ENCODE measurements at regions not wholly inside any gene's neighbourhood (a gene's known extent, or its start where the extent isn't known, plus 50 kb on each side); places are given as distances from the start of the nearest gene placed in this dataset.

DNA sequence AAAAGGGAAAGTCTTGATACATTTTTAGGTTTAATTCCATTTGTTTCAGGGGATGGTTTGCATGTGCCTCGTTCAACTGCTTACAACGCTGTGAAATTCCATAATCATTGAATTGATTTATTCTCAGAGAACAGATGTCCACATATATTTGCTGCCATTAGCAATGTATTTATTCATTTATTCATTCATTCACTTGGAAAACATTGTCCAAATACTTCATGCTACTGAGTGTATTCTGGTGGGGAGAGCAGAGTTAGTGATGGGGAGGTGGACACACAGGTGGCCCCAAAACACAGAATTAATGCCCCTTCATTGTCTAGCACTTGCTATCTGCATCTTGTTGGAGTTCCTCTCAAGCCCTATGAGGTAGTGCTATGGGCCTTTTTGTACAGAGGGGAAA, 141.2 kb upstream of the PARP11 start:
- DNase-seq: no peak

DNA sequence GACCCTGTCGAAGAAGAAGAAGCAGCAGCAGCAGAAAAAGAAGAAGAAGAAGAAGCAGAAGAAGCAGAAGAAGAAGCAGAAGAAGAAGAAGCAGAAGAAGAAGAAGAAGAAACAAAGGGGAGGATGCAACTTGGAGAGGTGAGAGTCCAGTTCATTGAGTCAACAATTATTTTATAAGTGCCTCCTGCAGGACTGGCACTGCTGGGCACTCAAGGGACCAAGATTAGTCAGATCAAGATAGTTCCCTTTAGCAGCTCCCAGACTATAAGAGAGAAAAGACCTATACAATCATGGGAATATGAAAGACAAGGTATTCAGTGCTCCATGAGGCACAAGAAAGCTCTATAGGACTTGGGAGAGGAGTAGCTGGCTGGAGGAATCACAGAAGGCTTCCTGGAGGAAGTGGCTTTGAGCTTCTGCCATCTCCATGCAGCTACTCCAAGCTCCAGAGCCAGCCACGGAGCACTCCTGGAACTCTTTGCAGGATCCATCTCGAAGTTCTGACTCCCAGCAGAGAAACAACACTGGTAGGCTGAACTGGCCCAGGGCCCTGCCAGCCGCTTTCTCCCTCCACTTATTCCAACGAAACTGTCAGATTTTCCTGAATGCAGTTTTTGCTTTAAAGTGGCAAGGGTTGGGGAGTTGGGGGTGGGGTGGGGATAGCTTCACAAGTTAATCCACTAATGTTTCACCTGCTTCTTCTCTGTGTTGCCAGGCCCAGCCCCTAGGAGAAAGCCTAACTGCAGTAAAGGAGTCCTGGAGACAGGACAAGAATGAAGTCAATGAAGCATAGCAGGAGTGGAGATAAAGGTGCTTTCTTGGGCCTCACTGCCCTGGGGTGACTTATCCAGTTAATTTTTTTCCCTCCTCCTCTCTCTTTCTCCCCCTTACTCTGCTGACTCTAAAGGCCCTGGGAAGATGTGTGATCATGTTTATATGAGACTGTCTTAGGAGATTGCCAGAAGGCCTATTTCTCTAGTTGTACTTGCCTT, 140.1 kb upstream of the PARP11 start:
- no peak for DNase-seq

DNA sequence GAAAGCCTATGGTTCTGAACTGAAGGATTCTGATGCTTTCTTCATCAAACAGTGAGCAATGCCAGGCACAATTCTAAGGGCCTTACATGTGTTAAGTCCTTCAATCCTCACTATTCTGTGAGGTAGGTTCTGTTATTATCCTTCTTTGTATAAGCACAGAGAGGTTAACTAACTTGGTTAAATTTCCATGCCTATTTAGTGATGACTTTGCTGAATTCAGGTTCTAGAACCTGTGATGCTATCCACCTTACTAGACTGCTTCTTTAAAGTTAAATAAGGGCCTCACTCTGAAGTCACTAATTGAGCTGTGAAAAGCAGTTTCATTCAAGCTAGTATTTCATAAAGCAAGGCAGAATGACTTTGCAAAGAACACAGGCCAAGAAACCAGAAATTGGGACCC, 138.9 kb upstream of the PARP11 start:
- DNase-seq: no peak

DNA sequence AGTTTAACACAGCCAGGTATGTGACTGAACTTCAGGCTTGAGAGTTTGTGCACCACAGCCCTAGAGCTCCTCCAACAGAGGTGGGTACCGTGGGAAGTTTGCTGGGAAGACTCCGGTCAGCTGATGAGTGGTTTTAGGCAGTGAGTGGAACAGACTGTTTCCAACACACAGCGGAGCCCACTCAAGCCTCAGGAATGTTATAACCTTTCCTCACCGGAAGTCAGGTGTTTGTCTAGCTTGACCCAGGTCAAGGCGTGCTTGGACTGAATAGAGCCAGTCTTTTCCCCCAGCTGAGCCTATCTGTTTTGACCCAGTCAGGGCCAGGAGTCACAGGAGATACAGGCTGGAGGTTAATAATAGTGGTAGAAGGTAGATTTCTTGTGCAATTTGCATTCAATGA, 138.4 kb upstream of the PARP11 start:
- DNase-seq: no peak

DNA sequence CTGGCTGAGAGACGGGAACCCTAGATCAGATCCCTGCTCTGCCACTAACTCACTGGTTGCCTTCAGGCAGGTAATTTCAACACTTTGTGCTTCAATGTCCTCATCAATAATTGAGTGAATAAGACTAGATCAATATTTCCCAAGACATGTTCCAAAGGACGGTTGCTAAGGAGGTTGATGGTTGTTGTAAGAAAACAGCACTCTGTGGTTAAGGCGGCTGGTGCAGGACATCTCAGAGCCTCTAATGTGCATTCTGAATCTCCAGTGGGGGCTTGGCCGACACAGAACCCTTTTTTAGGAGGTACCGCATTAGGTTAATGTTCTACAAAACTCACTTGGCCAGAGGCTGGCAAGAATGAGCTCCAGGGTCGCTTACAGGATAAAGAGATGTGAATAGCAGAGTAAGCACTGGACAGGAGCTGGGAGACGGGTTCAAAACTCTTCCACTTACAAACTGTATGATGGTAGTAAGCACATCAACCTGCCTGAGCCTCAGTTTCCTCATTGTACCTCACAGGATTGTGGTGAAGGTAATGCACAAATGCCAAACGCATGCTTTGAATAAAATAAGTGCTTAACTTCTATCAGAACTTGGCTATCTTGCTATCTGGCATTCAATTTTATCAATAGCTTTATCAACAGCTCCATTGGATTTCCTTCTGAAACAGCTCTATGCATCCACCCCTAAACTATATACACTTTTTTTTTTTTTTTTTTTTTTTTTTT, 136.9 kb upstream of the PARP11 start:
- DNase-seq: no peak

DNA sequence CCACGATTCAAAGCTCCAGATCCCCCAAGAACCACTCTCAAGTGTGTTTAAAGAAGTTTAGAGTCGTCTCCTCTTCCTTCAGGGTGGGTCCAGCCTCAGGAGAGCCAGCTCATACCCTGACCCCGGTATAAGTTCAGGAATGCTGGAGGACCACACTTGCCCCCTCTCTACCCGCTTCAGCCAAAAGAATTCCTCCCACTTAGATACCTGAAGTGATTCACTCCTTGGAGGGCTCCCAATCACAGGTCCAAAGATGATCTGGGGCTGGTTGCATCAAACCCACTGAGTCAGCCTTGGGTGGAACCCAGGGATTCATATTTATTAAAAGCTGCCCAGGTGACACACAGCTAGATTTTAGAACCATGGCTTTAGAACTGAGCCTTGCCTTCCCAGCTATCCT, 133.5 kb upstream of the PARP11 start:
- DNase-seq: no peak

DNA sequence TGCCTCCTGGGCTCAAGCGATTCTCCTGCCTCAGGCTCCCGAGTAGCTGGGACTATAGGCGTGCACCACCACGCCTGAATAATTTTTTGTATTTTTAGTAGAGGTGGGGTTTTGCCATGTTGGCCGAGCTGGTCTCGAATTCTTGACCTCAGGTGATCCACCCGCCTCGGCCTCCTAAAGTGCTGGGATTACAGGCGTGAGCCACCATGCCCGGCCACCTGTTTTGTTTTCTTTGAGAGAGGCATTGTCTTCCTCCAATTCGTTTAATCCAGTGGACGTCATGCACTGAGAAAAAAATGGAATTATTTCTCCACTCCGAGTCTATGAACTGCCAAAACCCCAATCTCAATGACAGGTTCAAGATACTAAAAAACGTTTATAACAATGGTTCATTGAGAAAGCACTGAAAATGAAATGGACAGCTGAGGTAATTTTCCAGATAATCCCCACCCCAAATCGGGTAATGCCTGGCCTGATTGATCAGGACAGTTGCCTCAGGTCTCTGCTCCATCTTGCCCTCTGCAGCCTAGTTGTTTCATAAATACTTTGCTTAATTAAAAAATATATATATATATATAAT, 132.7 kb upstream of the PARP11 start:
- no peak for DNase-seq

DNA sequence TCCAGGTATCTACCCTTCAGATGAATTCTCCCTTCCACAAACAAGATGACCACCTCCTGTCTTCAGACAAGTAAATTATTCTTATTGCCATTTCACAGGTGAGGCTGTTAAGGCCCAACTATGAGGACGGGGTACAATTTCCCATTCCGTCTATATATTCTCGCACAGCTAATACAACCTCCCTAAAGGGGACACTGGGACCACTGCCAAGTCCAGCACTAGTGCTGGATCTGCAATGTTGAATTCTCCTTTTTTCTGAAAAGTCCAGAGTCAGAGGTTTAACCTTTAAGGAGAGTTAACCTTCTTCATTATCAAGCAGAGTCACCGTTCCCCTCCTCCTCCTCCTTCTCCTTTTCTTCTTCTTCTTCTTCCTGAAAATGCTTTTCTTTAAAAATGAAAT, 130.4 kb upstream of the PARP11 start:
- no peak for DNase-seq

DNA sequence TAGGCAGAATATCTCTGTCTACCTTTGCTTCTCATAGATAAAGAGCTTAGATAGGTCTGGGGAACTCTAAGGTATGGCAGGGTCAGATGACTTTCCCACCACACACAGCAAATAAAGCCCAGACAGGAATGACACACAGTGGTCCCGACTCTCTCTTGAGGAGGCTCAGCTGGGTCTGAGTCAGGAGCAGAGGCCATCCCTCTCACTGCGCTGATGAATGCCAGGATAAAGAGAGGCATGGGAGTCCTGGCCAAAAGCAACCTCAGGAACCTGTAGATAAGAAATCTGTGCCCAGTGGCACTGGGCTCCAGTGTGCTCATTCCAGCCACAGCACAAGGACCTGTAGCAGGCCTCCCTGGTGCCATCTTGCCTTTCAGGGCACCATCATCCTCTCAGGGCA, 129.4 kb upstream of the PARP11 start:
- no peak for DNase-seq

DNA sequence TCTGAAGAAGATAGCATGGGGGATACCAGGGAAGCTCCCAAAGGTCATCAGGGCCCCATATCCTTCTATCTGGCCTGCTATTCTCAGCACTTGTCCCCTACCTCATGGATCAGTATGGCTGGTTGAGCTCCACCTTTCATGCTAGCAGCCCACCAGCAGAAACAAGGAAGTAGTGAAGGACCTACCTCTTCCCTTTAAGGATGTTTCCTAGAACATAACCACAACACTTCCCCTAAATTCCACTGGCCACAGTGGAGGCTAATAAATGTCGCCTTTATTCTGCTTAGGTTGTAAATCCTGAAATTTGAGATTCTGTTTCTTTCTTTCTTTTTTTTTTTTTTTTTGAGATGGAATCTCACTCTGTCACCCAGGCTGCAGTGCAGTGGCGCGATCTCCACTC, 128.6 kb upstream of the PARP11 start:
- DNase-seq: no peak

DNA sequence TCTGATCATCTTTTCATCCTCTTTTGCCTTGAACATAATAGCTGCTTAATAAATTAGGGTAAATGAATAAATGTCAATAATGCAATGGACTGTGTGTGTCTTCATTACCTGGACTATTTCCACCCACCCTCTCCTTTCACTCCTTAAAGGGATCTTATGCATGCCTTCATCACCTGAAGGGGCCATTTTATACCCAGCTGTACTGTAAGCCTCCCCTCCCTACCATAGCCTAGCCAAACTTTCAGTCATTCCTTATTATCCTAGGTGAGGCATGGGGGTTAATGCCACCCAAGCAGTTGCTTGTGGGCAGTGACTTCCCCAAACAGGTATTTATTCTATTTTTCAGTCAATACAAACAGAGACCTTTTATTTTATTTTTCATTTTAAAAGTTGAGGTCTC, 127.8 kb upstream of the PARP11 start:
- no peak for DNase-seq

DNA sequence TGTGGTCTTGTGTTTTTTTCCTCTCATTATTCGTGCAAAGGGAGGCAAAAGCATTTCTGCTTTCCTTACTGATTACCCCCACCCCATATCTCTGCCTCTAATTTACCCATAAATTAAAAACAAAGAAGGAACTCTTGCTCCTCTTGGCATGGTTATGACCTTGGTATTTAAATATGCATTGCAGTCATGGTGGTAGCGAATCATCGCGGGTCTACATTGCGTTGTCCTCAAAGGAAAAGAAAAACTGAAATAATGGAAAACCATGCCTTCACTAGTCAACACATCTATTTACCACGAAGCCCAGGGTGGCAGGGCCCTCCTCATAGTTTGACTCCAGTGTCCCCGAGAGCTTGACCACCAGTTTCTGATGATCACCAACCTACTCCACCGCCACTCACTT, 126.7 kb upstream of the PARP11 start:
- DNase-seq: no peak

DNA sequence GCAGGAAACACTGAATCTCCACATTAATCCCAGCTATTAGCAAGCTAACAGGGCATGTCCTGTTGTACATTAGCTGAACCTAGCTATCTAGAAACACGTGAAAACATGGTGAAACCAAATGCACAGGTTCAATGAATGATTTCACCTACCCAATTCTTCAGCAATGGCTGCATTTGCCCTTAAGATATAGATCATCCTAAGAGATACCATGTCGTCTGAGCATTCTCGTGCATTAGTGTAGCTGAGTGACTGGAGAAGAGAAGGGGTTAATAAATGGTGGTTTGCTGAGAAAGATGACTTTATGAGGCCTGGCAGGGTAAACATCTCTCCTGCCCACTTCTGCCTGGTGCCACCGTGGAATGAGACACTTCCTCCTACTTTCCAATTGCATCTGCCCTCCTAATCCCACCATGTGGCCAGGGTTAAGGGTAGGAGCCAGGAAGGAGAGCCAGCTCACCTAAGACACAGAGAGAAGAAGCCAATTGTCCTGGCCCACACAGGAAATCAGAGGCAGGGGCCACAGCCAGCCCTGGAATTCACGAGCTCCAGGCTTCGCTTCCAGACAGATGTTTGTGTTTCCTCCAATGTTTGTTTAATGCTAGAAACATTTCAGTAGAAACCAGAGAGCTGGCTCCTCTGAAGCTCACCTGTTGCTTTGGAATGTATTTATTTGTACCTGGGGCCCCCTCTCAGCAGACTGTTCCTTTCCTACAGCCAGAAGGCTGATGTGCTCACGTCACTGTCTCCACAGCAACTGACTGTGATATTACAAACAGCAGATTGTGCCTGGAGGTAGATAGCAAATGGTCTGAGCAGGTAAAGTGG, 126.0 kb upstream of the PARP11 start:
- DNase-seq: no peak

DNA sequence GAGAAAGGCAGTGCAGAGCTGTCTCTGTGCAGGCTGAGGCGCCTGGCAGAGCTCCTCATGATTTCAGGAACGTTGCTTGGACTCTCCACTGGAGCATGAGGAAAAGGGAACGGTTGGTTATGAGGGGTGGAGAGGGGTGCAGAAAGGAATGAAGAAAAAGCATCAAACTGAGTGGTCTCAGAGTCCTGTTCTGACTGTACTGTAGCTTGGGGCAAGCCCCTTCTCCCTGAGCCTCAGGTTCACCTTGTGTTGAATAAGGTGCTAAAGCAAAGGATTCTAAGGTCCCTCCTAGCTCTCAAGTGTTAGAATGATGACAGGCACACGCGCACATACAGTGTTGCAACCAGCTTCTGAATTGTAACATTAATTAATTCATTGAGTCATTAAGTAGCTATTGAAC, 125.2 kb upstream of the PARP11 start:
- DNase-seq: no peak

DNA sequence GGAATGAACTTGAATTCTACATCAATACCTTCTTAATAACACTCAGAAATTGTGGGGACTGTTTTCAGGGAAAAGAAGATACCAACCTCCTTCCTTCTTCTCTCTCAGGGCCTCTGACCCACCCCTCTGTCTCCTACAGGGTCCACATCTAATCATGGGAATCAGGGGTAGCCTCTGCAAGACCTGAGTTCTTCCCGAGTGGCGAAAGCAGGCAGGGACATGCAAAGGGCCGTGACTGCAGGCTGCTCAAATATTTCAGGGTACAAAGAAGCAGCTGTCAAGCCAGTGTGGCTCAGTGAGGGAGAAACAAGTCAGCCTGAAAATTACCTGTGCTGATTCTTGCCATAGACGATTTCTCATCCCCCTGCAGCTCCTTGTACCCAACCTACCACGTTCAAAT, 123.1 kb upstream of the PARP11 start:
- no peak for DNase-seq

DNA sequence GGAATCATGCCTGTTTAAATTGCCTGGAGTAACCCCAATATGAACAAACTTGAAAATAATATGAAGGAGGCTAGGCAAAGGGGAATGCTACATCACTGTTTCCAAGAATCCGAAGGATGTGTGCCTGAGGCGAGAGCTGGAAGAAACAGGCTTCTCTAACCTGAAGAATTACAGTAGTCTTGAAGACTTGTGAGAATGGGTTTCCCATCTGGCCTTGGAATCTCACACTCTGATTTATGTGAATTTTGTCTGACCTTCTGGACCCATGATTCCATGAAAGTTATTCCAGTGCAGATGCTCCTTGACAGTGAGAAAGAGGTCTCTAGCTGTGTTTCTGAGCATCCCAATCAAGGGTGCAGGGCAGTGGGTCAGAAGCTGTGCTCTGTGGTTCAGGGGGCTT, 122.1 kb upstream of the PARP11 start:
- no peak for DNase-seq

DNA sequence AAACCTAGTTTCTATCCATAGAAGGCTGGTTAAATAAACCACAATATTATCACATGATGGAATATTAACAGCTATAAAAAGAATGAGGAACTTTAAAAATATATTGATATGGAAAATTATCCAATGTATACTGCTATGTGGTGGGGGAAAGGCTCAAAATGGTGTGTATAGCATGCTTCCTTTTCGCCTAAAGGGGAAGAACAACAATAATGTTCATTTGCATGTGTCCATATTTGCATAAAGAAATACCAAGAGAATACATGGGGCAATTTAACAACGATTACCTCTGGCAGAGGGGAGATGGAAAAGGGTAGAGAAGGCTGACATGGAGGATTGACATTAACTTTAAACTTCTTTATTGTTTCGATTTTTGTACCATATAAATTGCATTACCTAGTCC, 121.3 kb upstream of the PARP11 start:
- DNase-seq: no peak

DNA sequence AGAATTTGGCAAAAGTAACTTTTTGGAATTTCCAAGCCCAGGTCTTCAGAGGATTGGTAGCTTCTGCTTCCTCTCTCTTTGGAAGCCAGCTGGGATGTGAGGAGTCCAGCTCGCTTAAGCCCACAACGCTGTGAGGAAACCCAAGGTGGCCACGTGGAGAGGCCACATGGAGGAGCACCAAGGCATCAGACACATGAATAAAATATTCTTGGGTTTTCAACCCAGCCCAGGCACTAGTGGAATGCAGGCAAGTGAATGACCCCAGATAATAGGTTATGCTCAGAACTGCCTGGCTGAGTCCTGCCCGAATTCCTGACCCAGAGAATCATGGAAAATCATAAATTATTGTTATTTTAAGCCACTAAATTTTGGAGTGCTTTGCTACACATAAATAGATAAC, 119.7 kb upstream of the PARP11 start:
- DNase-seq: no peak

DNA sequence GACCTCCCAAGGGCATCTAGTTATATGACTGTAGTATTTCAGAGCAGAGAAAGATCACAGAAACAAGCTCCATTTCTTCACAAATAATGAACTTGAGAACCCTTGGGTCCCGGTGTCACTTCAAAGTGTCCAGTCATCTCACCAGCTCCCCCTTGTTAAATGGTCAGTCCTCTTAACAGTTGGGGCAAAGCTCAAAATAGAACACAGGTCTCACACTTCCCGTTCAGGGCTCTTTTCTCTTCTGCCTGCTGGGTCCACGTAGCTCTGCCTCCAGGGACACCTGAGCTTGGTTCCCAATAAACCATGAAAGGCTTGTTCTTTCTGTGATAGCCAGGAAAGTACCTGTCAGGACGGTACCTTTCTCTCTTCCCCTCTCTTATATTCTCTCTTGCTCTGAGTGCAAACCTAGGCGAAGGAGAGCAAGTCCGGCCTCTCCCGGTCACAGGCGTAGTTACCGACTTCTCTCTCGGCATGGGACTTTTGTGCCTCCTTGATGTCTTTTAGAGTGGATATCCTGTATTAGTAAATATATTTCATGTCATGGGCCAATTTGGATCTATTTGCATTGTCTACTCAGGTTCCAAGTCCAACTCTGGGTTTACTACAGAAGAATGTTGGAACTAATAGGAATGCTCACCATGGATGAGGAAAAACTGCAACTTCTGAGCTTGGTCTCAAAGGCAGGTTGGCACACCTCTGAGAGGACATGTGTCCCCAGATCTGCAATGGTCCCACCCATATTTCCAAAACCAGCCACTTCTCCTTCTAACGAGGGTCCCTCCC, 118.8 kb upstream of the PARP11 start:
- no peak for DNase-seq

DNA sequence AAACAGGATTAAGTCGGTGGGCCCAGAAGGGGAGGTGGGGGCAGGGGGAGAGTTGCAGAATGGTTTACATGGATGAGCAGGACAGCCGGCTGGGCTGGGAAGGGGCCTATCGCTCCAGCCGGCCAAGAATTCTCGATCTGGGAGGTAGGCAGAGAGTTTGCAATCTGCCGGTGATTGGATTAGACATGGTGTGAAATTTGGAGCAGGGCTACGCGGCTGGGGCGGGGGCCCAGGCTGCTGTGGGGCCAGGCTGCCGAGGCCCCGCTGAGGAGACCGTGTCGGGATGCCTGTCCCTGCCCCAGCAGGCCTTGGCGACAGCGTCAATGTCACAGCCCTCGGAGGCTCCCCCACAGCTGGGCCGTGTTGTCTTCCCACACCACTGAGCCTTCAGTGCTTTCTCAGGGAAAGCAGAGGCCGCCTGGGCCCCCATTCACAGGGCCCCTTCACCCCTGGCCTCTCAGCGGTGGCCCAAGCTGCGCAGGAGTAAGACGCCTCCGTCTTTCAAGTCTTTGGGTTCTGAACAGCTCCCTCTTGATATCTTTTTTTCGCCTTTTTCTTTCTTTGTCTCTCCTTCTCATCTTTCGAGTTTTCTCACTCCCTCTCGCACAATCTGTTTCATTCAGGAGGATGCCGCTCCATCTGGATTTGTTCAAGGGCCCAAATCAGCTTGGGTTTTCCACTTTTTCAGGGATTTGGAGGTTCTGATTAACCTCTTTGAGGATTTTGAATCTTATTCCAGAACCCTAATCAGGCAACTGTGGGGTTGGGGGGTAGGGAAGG, 117.5 kb upstream of the PARP11 start:
- no peak for DNase-seq

DNA sequence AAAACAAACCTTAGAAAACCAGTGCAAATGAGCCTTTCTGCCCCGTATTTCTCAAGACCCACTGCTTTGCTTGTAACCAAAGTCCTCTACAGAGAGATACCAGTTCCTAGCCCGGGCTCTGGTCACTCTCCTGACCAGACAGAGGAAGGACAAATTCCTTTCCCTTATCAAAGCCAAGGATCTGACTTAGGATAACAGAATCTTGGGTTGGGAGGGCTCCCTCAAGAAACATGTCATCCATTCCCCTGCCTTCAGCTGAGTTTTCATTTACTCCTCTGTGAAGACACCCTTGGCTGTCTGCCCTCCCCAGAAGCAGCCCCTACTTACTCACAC, 116.0 kb upstream of the PARP11 start:
- no peak for DNase-seq
